ENCODE measurements at regions not wholly inside any gene's neighbourhood (a gene's known extent, or its start where the extent isn't known, plus 50 kb on each side); places are given as distances from the start of the nearest gene placed in this dataset.
"Not testable (repeated sequence)": the region's sequence is repeated elsewhere in the genome, so short reads cannot be mapped to it uniquely, and the experiment has no call there.

GRCh38 chr17:46460129-46460528 is 52.1 kb upstream of the LRRC37A2 start:
- ATAC-seq; H3K9me3 Mint-ChIP-seq (ENCODE audit: low read depth); CTCF ChIA-PET; H3K4me1 Mint-ChIP-seq; H3K36me3 Mint-ChIP-seq; DNase-seq; H3K27ac Mint-ChIP-seq; H3K27me3 Mint-ChIP-seq; H3K4me3 Mint-ChIP-seq: not testable (repeated sequence)

- ATAC-seq; DNase-seq; H3K4me1 Mint-ChIP-seq; H3K9me3 Mint-ChIP-seq (ENCODE audit: low read depth); H3K27ac Mint-ChIP-seq; H3K27me3 Mint-ChIP-seq; H3K4me3 Mint-ChIP-seq; CTCF ChIA-PET; H3K36me3 Mint-ChIP-seq: not testable (repeated sequence)
Observed at GRCh38 chr17:46455069-46455468, 57.2 kb upstream of the LRRC37A2 start.

- H3K4me3 Mint-ChIP-seq; H3K27me3 Mint-ChIP-seq; H3K27ac Mint-ChIP-seq; H3K4me1 Mint-ChIP-seq; H3K36me3 Mint-ChIP-seq; DNase-seq; H3K9me3 Mint-ChIP-seq (ENCODE audit: low read depth); ATAC-seq; CTCF ChIA-PET: not testable (repeated sequence)
Observed at GRCh38 chr17:46454572-46454971, 57.7 kb upstream of the LRRC37A2 start.

- H3K27ac Mint-ChIP-seq; DNase-seq; H3K36me3 Mint-ChIP-seq; H3K4me3 Mint-ChIP-seq; CTCF ChIA-PET; H3K4me1 Mint-ChIP-seq; ATAC-seq; H3K9me3 Mint-ChIP-seq (ENCODE audit: low read depth); H3K27me3 Mint-ChIP-seq: not testable (repeated sequence)
Observed at GRCh38 chr17:46453077-46453476, 59.2 kb upstream of the LRRC37A2 start.

- CTCF ChIA-PET, H3K36me3 Mint-ChIP-seq: not testable (repeated sequence)
Observed at GRCh38 chr17:46445849-46446248, 66.4 kb upstream of the LRRC37A2 start.

GRCh38 chr17:46445411-46445810 is 66.9 kb upstream of the LRRC37A2 start:
- H3K27me3 Mint-ChIP-seq; H3K27ac Mint-ChIP-seq; H3K4me3 Mint-ChIP-seq; DNase-seq; H3K4me1 Mint-ChIP-seq; ATAC-seq; H3K9me3 Mint-ChIP-seq (ENCODE audit: low read depth); H3K36me3 Mint-ChIP-seq; CTCF ChIA-PET: not testable (repeated sequence)

More at GRCh38 chr17:46445849-46446248, 66.4 kb upstream of the LRRC37A2 start:
- H3K27me3 Mint-ChIP-seq; DNase-seq; H3K4me1 Mint-ChIP-seq; H3K27ac Mint-ChIP-seq; H3K9me3 Mint-ChIP-seq (ENCODE audit: low read depth); H3K4me3 Mint-ChIP-seq; ATAC-seq: not testable (repeated sequence)

- H3K9me3 Mint-ChIP-seq (ENCODE audit: low read depth); CTCF ChIA-PET; DNase-seq; H3K36me3 Mint-ChIP-seq; H3K27me3 Mint-ChIP-seq; H3K4me3 Mint-ChIP-seq; H3K4me1 Mint-ChIP-seq; ATAC-seq; H3K27ac Mint-ChIP-seq: not testable (repeated sequence)
Observed at GRCh38 chr17:46442153-46442552, 70.1 kb upstream of the LRRC37A2 start.

GRCh38 chr17:46440665-46441064 is 71.6 kb upstream of the LRRC37A2 start:
- ATAC-seq; H3K27me3 Mint-ChIP-seq; H3K4me3 Mint-ChIP-seq; H3K36me3 Mint-ChIP-seq; DNase-seq; CTCF ChIA-PET; H3K4me1 Mint-ChIP-seq; H3K27ac Mint-ChIP-seq; H3K9me3 Mint-ChIP-seq (ENCODE audit: low read depth): not testable (repeated sequence)

GRCh38 chr17:46434450-46435062 is 73.0 kb upstream of the ARL17B start:
- H3K9me3 Mint-ChIP-seq (ENCODE audit: low read depth); DNase-seq; H3K4me3 Mint-ChIP-seq; H3K36me3 Mint-ChIP-seq; H3K4me1 Mint-ChIP-seq; CTCF ChIA-PET; H3K27me3 Mint-ChIP-seq; ATAC-seq; H3K27ac Mint-ChIP-seq: not testable (repeated sequence)

GRCh38 chr17:46430300-46430699 is 68.7 kb upstream of the ARL17B start:
- ATAC-seq; H3K36me3 Mint-ChIP-seq; H3K27me3 Mint-ChIP-seq; H3K9me3 Mint-ChIP-seq (ENCODE audit: low read depth); H3K27ac Mint-ChIP-seq; DNase-seq; H3K4me1 Mint-ChIP-seq; H3K4me3 Mint-ChIP-seq; CTCF ChIA-PET: not testable (repeated sequence)

GRCh38 chr17:46429675-46430074 is 68.1 kb upstream of the ARL17B start:
- H3K36me3 Mint-ChIP-seq; DNase-seq; H3K27ac Mint-ChIP-seq; H3K27me3 Mint-ChIP-seq; ATAC-seq; H3K4me1 Mint-ChIP-seq; H3K9me3 Mint-ChIP-seq (ENCODE audit: low read depth); CTCF ChIA-PET; H3K4me3 Mint-ChIP-seq: not testable (repeated sequence)

GRCh38 chr17:46424187-46424884 is 62.8 kb upstream of the ARL17B start:
- not testable (repeated sequence) for DNase-seq

GRCh38 chr17:46417907-46418306 is 56.3 kb upstream of the ARL17B start:
- H3K36me3 Mint-ChIP-seq; H3K4me1 Mint-ChIP-seq; H3K27me3 Mint-ChIP-seq; ATAC-seq; H3K9me3 Mint-ChIP-seq (ENCODE audit: low read depth); H3K4me3 Mint-ChIP-seq; CTCF ChIA-PET; DNase-seq; H3K27ac Mint-ChIP-seq: not testable (repeated sequence)

More at GRCh38 chr17:46424187-46424884, 62.8 kb upstream of the ARL17B start:
- ATAC-seq; H3K27me3 Mint-ChIP-seq; H3K4me3 Mint-ChIP-seq; CTCF ChIA-PET; H3K9me3 Mint-ChIP-seq (ENCODE audit: low read depth); H3K27ac Mint-ChIP-seq; H3K4me1 Mint-ChIP-seq; H3K36me3 Mint-ChIP-seq: not testable (repeated sequence)

GRCh38 chr17:46417261-46417660 is 55.7 kb upstream of the ARL17B start:
- H3K36me3 Mint-ChIP-seq; H3K27ac Mint-ChIP-seq; ATAC-seq; H3K4me3 Mint-ChIP-seq; CTCF ChIA-PET; H3K9me3 Mint-ChIP-seq (ENCODE audit: low read depth); DNase-seq; H3K27me3 Mint-ChIP-seq; H3K4me1 Mint-ChIP-seq: not testable (repeated sequence)
